ENCODE measurements at regions not wholly inside any gene's neighbourhood (a gene's known extent, or its start where the extent isn't known, plus 50 kb on each side); places are given as distances from the start of the nearest gene placed in this dataset.

DNA sequence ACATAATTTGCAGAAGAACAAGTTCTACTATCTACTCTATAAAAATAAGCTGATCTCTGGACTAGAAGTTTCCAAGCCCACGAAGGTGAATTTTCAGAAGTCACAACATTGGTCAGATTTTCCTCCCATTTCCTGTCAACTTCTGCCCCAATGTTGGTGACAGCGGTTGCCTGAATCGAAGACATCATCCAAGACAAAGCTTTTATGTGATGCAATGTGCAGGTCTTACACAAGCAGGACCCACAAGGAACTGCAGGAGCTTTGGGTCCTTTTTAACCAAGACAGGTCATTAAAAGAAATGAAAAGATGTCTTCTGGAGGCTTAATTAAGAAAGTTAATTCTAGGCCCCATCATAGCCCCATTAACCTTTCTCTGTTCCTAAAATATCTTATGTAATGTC, 125.6 kb upstream of the BLID start:
- TF ChIP-seq, protein P1, sequence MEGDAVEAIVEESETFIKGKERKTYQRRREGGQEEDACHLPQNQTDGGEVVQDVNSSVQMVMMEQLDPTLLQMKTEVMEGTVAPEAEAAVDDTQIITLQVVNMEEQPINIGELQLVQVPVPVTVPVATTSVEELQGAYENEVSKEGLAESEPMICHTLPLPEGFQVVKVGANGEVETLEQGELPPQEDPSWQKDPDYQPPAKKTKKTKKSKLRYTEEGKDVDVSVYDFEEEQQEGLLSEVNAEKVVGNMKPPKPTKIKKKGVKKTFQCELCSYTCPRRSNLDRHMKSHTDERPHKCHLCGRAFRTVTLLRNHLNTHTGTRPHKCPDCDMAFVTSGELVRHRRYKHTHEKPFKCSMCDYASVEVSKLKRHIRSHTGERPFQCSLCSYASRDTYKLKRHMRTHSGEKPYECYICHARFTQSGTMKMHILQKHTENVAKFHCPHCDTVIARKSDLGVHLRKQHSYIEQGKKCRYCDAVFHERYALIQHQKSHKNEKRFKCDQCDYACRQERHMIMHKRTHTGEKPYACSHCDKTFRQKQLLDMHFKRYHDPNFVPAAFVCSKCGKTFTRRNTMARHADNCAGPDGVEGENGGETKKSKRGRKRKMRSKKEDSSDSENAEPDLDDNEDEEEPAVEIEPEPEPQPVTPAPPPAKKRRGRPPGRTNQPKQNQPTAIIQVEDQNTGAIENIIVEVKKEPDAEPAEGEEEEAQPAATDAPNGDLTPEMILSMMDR (IDR thresholded peaks at IDR 0.05) = no peak
- no peak for TF ChIP-seq POLR2A (IDR thresholded peaks at IDR 0.05)

All from adrenal gland (tissue), 5 donors.